LNCAP (cell line): ENCODE measurements at regions not wholly inside any gene's neighbourhood (a gene's known extent, or its start where the extent isn't known, plus 50 kb on each side); places are given as distances from the start of the nearest gene placed in this dataset.

Source experiments
- CTCF ChIP-seq: fragments of 450-650 bp; IDR thresholded peaks from 2 replicates; pipeline ENCODE4 v1.5.1; 2017; ENCODE audit warnings: mild to moderate bottlenecking

GRCh38 chr1:199836430-199836829, 191.1 kb upstream of the NR5A2 start:
- no peak for TF ChIP-seq CTCF

GRCh38 chr1:199837321-199837720, 190.2 kb upstream of the NR5A2 start:
- TF ChIP-seq CTCF = no peak

GRCh38 chr1:199843861-199844260, 183.6 kb upstream of the NR5A2 start:
- TF ChIP-seq CTCF = no peak

- no peak for TF ChIP-seq CTCF
Measured at GRCh38 chr1:199847021-199847420, 180.5 kb upstream of the NR5A2 start.

GRCh38 chr1:199851439-199852140, 175.9 kb upstream of the NR5A2 start:
- no peak for TF ChIP-seq CTCF

GRCh38 chr1:199854686-199855321, 172.7 kb upstream of the NR5A2 start:
- TF ChIP-seq CTCF = no peak

- TF ChIP-seq CTCF = no peak
Measured at GRCh38 chr1:199855580-199855979, 171.9 kb upstream of the NR5A2 start.
